A673 (cell line): ENCODE measurements at regions not wholly inside any gene's neighbourhood (a gene's known extent, or its start where the extent isn't known, plus 50 kb on each side); places are given as distances from the start of the nearest gene placed in this dataset.

ENCODE experiments used
- EZH2 ChIP-seq: fragments of 200-600 bp; sonication (generic); IDR thresholded peaks from 2 replicates; pipeline ENCODE4 v1.6.1; 2017; ENCODE audit warnings: borderline replicate concordance, low read depth, mild to moderate bottlenecking, mixed read lengths, antibody characterized with exemption, low read length; ENCODE audit not compliant: poor library complexity, severe bottlenecking
- TF ChIP-seq, protein P1 (sequence below): fragments of 300-800, 200-600 bp; sonication (generic); conservative IDR thresholded peaks from 2 replicates; pipeline ENCODE4 v1.5.1; 2017; ENCODE audit warnings: low read depth, mild to moderate bottlenecking, antibody characterized with exemption, low read length, moderate library complexity, mixed read lengths

DNA sequence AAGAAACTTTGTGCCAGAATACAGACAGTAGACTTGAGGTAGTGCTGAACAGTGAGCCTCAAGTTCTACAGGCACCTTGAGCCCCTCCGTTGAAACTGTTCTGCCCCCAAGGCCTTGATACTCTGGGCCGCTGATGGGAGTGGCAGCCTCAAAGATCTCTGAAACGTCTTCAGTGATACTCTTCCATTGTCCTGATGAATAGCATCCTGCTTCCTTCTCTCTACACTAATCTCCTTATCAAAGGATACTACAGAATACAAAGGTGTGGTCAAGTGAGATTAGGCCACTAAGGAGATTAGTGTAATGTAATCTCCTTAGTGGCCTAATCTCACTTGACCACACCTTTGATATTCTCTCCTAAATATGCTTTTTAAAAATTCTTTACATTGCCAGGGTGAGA is 419.8 kb upstream of the SEL1L start:
- no peak for TF ChIP-seq EZH2
- TF ChIP-seq, protein P1, sequence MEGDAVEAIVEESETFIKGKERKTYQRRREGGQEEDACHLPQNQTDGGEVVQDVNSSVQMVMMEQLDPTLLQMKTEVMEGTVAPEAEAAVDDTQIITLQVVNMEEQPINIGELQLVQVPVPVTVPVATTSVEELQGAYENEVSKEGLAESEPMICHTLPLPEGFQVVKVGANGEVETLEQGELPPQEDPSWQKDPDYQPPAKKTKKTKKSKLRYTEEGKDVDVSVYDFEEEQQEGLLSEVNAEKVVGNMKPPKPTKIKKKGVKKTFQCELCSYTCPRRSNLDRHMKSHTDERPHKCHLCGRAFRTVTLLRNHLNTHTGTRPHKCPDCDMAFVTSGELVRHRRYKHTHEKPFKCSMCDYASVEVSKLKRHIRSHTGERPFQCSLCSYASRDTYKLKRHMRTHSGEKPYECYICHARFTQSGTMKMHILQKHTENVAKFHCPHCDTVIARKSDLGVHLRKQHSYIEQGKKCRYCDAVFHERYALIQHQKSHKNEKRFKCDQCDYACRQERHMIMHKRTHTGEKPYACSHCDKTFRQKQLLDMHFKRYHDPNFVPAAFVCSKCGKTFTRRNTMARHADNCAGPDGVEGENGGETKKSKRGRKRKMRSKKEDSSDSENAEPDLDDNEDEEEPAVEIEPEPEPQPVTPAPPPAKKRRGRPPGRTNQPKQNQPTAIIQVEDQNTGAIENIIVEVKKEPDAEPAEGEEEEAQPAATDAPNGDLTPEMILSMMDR, result no peak
